ENCODE measurements at regions not wholly inside any gene's neighbourhood (a gene's known extent, or its start where the extent isn't known, plus 50 kb on each side); places are given as distances from the start of the nearest gene placed in this dataset.

DNA sequence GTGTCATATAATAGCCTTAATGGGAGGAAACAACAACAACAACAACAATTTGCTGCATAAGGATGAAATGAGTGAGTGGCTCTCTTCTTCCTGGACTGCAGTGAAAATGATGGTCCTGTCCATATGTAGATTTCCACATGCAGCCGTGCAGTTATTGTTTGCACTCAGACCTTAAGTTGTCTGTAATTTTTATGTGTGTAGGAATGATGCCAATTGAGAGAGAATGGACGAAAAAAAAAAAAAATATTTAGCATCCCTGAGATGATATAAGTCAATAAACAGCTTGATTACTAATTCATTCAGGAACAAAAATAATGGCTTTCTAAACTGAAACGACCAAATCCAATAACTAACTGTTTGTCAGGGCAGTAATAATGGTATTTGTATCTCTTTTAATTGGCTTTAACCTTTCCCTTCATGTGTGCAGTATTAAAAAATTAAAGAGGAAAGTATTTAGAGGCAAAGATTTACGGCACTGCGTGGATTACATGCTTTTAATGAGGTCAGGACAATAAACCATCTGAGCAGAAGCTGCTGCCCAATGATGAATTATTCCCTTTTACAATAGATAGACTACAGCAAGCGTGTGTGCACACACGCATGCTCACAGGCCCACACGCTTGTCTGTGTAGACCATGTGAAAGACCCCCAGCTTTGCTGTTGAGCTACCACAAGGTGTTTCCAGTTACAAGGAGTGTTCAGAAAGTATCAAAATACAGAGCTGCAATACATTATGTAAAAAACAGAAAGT lies 459.5 kb upstream of the WWC1 start (continued):
- TF ChIP-seq, protein P1, sequence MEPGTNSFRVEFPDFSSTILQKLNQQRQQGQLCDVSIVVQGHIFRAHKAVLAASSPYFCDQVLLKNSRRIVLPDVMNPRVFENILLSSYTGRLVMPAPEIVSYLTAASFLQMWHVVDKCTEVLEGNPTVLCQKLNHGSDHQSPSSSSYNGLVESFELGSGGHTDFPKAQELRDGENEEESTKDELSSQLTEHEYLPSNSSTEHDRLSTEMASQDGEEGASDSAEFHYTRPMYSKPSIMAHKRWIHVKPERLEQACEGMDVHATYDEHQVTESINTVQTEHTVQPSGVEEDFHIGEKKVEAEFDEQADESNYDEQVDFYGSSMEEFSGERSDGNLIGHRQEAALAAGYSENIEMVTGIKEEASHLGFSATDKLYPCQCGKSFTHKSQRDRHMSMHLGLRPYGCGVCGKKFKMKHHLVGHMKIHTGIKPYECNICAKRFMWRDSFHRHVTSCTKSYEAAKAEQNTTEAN (CRISPR knock-in tag; conservative IDR thresholded peaks at IDR 0.05) = no peak
- TF ChIP-seq ZNF44 (CRISPR knock-in tag; IDR thresholded peaks at IDR 0.05) (no peak), ZNF121 (CRISPR knock-in tag; IDR thresholded peaks at IDR 0.05) (no peak), ZSCAN30 (CRISPR knock-in tag; IDR thresholded peaks at IDR 0.05) (no peak), POLR2G (IDR thresholded peaks at IDR 0.05; ENCODE audit: low read depth, low read length) (no peak)
- TF ChIP-seq, protein P2, sequence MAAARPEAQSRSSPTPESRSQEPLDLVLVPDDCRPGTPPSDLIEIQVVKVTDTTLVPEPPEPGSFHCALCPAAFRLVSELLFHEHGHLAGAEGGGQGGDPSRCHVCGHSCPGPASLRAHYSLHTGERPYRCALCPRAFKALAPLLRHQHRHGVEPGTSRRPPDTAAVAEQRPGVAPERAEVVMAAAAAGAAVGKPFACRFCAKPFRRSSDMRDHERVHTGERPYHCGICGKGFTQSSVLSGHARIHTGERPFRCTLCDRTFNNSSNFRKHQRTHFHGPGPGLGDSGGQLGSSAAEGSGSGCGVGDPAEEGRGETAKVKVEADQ (CRISPR knock-in tag; IDR thresholded peaks at IDR 0.05; ENCODE audit: borderline replicate concordance) = no peak

DNA sequence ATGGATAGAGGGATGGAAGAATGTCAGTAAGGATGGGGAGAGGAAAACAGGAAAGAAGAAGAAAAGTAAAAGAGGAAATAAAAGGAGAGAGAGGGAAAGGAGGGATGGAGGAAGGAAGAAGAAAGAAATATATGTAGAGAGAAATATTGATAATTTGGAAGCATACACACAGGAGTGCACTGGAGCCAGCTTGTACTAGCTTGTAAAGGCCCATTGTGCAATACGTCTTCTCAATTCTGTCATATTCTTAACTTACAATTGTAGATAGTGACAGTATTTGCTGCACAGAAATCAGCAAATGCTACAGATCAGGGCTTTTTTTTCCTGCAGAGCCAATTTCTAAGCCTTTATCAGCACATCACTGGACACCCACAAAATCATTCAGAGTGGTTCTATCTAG lies 458.8 kb upstream of the WWC1 start:
- Histone ChIP-seq H3K36me3 (replicated peaks in 1 of 2; ENCODE audit: control insufficient read depth in 1 of 2, insufficient read depth in 2 of 2, low read length in 2 of 2) (no peaks in the 10 kb centered on the region), H3K27ac (ENCODE audit: extremely low read length, insufficient read depth, low read length) (no peak overlapping the region), H3K4me2 (ENCODE audit: low read depth, low read length) (no peak overlapping the region), H3K27me3 (ENCODE audit: control insufficient read depth in 1 of 2, insufficient read depth in 2 of 2, low read length in 2 of 2) (no peaks in the 10 kb centered on the region), H4K20me1 (ENCODE audit: insufficient read depth, low read length) (no peaks in the 10 kb centered on the region), H3K4me1 (ENCODE audit: insufficient read depth, low read length) (no peaks in the 10 kb centered on the region), H2AFZ (ENCODE audit: low read length) (no peak overlapping the region), H3K4me3 (replicated peaks in 1 of 3; ENCODE audit: insufficient read depth in 1 of 3, low read depth in 2 of 3, low read length in 3 of 3) (no peak overlapping the region), H3K9me3 (ENCODE audit: low read length) (no peaks in the 10 kb centered on the region), H3K79me2 (ENCODE audit: insufficient read depth, low read length) (no peaks in the 10 kb centered on the region), H3K9ac (ENCODE audit: insufficient read depth, low read depth, low read length) (no peak overlapping the region)
- intact Hi-C loops (cut with micrococcal nuclease; ENCODE audit: unreplicated experiment) = no loop called here
- POLR2A ChIA-PET = no interaction called here
- CTCF ChIA-PET (ENCODE audit: low intra/inter-chr PET ratio, low total read pairs) = no interaction called here
- no peak for ATAC-seq
- BruUV-seq (replicated peaks) = no TSS peak
- no peak for FAIRE-seq
- no peak for DNase-seq (ENCODE audit: low spot score)
- 0% methylated on average over 1 of the region's 1 CpG for WGBS (ENCODE audit: low lambda C conversion rate)
- TF ChIP-seq CEBPB (IDR thresholded peaks at IDR 0.05; ENCODE audit: borderline replicate concordance, low read depth, low read length) = peak; percentile 16; the same call in 1 of the 2 replicates
- TF ChIP-seq ZNF20 (CRISPR knock-in tag; IDR thresholded peaks at IDR 0.05) = no peak
- no peak for TF ChIP-seq RBFOX2 (IDR thresholded peaks at IDR 0.05; ENCODE audit: low read depth, low read length)
- no peak for TF ChIP-seq MXD4 (CRISPR knock-in tag; IDR thresholded peaks at IDR 0.05)
- in situ Hi-C loops (cut with HindIII; ENCODE audit: extremely low pct_ligation_motif_present, low pct_unique_long_range_greater_than_20kb) = no loop called here
